BJ (cell line): ENCODE measurements at regions not wholly inside any gene's neighbourhood (a gene's known extent, or its start where the extent isn't known, plus 50 kb on each side); places are given as distances from the start of the nearest gene placed in this dataset.

Source experiments
- CTCF ChIA-PET: fragments of 350-600 bp; formaldehyde crosslinking; extraction: SDS; loops from one replicate; lab custom pipeline; 2021; ENCODE audit warnings: antibody characterized with exemption, inconsistent platforms; lab: Yijun Ruan, JAX
- POLR2A ChIA-PET: fragments of 300-600 bp; sonication (Branson Sonifier 250); formaldehyde crosslinking; extraction: SDS; loops from one replicate; lab custom pipeline; 2021; ENCODE audit warnings: antibody characterized with exemption; lab: Charles Lee
- DNase-seq: peaks from one replicate; pipeline ENCODE4 v3.0.0-alpha.2; 2011; ENCODE audit warnings: low read depth
- H3K27me3 ChIP-seq: 2 replicates; pipeline ENCODE4 v1.6.0; 2011; ENCODE audit warnings: low read length; ENCODE audit not compliant: control insufficient read depth, insufficient read depth
- H3K36me3 ChIP-seq: 2 replicates; pipeline ENCODE4 v1.5.1; 2011; ENCODE audit warnings: low read length; ENCODE audit not compliant: control insufficient read depth, insufficient read depth
- H3K4me3 ChIP-seq: 2 replicates; pipeline ENCODE4 v1.5.1; 2011; ENCODE audit warnings: low read depth, mild to moderate bottlenecking, control low read depth, low read length
- TF ChIP-seq, protein P1 (sequence below): IDR thresholded peaks from 2 replicates; pipeline ENCODE4 v1.5.1; 2011; ENCODE audit warnings: low read depth, mild to moderate bottlenecking, control low read depth, inconsistent platforms, low read length, moderate library complexity; ENCODE audit not compliant: insufficient read depth

DNA sequence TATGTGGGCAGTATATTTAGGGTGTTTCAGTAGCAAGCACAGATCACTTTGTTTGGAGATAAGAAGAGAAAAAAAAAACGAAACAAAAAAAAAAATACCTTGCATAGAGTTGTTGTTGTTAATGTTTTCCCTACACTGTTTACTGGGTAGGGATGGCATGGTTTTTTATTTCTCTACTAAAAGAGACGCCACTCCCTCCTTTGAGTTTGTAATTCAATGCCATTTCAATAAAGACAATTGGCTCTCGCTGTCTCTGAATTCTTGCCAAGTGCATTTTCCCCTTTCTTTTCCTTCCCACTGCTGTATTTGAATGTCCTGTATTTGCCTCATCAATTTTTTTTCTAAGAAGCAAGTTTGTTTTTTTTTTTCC lies 213.9 kb upstream of the UBASH3B start:
- CTCF ChIA-PET = no interaction called here
- TF ChIP-seq, protein P1, sequence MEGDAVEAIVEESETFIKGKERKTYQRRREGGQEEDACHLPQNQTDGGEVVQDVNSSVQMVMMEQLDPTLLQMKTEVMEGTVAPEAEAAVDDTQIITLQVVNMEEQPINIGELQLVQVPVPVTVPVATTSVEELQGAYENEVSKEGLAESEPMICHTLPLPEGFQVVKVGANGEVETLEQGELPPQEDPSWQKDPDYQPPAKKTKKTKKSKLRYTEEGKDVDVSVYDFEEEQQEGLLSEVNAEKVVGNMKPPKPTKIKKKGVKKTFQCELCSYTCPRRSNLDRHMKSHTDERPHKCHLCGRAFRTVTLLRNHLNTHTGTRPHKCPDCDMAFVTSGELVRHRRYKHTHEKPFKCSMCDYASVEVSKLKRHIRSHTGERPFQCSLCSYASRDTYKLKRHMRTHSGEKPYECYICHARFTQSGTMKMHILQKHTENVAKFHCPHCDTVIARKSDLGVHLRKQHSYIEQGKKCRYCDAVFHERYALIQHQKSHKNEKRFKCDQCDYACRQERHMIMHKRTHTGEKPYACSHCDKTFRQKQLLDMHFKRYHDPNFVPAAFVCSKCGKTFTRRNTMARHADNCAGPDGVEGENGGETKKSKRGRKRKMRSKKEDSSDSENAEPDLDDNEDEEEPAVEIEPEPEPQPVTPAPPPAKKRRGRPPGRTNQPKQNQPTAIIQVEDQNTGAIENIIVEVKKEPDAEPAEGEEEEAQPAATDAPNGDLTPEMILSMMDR = no peak
- no peak for DNase-seq
- Histone ChIP-seq H3K27me3 (peaks cover 14% of the 10 kb centered on the region), H3K4me3 (peak overlapping the region; percentile 39), H3K36me3 (no peaks in the 10 kb centered on the region)
- POLR2A ChIA-PET = interaction anchor here (0.6 kb wide), 1 partner anchor 125 kb away, joined by 4 read pairs; no protein-coding TSS in a partner anchor

DNA sequence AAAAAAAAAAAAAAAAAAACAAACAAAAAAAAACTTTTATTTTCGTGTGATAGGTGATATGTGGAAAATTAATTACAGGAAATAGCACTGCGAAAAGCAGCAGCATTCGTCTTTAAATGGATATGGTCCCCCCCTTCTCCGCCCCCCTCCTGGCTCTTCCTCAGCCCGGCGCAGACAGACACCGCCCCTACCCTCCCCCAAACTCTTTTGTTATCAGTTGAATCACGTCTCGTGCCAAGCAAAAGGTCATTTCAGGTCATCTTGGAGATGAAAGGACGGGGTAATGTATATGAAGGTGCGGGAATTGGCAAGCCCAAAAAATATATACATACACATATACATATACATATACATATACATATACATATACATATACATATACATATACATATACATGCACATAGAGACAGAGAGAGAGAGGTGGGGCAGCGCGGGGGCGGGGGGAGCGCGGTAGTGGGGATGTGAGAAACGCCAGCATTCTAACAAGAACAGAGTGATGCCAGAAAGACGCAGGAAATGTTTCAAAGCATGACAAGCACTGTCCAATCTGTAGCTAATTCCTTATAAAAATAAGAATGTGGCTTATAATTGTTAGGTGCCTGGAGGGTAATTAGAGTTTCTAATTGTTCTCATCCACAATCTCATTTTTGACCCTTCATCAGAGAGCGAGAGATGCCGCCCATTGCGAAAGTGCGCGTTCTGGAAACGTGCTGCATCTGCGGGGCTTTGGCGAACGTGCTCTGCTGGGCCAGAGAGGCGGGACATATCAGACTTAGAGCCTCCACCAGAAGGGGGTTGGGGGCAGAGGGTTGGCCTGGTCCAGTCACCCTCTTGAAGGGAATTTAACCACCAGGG lies 214.5 kb upstream of the UBASH3B start:
- ChIA-PET CTCF (interaction anchor here (1.6 kb wide), 1 partner anchor 12 kb away, joined by 6 read pairs; no protein-coding TSS in a partner anchor), POLR2A (no interaction called here)
- peak overlapping the region; percentile 39 for H3K4me3 ChIP-seq
- TF ChIP-seq, protein P1 = no peak
- H3K27me3 ChIP-seq = peaks cover 14% of the 10 kb centered on the region
- DNase-seq = no peak
- H3K36me3 ChIP-seq = no peaks in the 10 kb centered on the region

DNA sequence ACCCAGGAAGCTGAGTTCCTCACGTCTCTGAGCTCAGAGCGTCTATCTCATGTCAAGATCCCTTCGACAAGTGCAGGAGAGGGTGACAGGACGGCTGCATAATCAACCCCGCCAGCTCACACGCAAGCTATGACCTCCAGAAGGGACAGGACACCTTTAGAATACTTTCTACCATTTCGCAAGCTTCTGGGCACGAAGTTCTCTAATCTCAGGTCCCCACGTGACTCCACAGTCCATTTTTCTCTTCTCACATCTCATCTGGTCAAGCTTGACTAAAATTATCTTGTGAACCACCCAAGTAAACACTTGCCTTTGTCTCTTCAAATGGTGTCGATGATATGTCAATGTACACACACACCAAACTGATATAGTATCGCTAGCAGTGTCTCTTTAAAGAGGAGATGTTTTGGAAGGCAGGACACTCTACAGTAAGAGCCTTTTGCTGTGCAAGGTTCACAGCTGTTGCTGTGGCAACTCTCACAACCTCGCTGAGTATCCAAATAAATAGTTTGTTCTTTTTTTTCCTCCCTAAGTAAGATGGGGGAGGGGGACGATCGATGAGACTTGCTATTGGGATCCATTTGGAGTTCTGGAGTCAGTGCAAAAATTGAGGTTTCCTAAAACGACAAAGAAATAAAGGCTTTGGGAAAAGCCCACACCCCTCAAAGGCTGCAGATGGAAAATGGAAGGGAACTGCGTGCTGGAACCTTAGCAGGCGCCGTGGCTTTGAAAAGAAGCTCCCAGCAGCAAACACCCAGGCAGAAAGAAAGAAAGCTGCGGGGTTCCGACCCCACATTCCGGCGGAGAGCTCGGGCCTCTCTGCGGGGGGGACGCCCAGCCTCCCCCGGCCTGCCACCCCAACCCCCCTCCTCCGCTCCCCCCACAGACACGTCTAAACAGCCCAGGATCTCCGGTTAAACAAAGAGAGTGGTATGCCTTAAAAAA lies 215.4 kb upstream of the UBASH3B start:
- ChIA-PET CTCF (interaction anchor here (1.0 to 1.6 kb wide), 3 partner anchors 11 to 225 kb away, joined by 4 to 6 read pairs (median 4); no protein-coding TSS in a partner anchor), POLR2A (no interaction called here)
- H3K4me3 ChIP-seq = peak overlapping the region; percentile 39
- TF ChIP-seq, protein P1 = no peak
- no peaks in the 10 kb centered on the region for H3K36me3 ChIP-seq
- H3K27me3 ChIP-seq = peaks cover 14% of the 10 kb centered on the region
- DNase-seq = no peak

DNA sequence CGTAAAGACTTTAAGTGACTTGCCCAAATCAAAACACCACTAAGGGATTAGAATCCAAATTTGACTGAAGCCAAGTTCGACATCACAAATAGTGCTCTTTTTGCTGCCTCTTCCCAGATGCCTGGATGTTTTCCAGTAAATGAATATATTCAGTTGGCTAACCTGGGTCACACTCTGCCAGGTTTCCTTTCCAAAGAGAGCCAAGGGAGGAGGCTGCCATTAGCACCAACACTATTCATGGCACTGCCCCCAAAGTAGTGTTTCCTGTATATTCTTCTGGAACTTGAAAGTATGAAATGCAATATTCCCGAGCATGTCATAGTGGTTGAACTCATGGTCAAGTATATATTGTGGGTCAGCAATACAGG lies 219.3 kb upstream of the UBASH3B start:
- no peak for DNase-seq
- peaks cover 8% of the 10 kb centered on the region for H3K27me3 ChIP-seq
- ChIA-PET POLR2A (no interaction called here), CTCF (no interaction called here)
- TF ChIP-seq, protein P1 = no peak
- no peaks in the 10 kb centered on the region for H3K36me3 ChIP-seq
- no peak overlapping the region for H3K4me3 ChIP-seq

DNA sequence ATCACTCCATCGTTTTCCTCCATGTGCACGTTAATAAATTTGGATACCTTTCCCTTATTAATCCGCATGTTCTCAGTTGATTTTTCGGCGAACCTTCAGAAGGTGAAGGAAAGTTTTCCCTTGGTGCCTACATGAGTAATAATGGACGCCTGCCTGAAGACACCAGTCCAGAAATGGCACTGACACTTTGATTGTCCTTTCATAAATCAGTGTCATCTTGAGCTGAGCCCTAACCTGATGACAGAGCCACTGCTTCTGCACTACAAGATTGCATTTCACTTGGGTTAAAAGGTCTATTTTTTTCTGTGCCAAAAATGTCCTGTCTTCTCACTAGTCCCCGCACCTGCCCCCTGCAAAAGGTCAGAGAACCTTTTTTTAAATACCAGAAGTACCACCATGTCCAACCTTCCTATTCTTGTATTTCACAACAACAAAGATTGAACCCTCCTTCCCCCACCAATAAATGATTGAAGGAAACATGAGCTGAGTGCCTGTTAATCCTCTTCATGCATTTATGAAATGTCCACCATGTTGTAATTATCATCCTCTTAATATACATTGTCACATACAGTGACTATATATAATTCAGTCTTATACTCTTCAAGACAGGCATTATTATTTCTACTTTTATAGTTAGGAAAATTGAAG lies 219.9 kb upstream of the UBASH3B start:
- peaks cover 8% of the 10 kb centered on the region for H3K27me3 ChIP-seq
- H3K4me3 ChIP-seq = no peak overlapping the region
- H3K36me3 ChIP-seq = no peaks in the 10 kb centered on the region
- TF ChIP-seq, protein P1 = no peak
- CTCF ChIA-PET = no interaction called here
- POLR2A ChIA-PET = no interaction called here
- DNase-seq = no peak
